Aorta (tissue), 5 donors: ENCODE measurements at regions not wholly inside any gene's neighbourhood (a gene's known extent, or its start where the extent isn't known, plus 50 kb on each side); places are given as distances from the start of the nearest gene placed in this dataset.
"Not testable (repeated sequence)": the region's sequence is repeated elsewhere in the genome, so short reads cannot be mapped to it uniquely, and the experiment has no call there.

ENCODE experiments used
- ATAC-seq: fragments of 200-7000 bp; cut with Tn5 transposase; one replicate; pipeline ENCODE4 v1.9.1; 2022; ENCODE audit warnings: moderate library complexity; ENCODE audit not compliant: low FRiP score
- DNase-seq, 2 donors: peaks; one replicate each; pipeline ENCODE4 v3.0.0-alpha.2; 2020
- H3K27ac ChIP-seq, 2 donors: one replicate each; pipeline ENCODE4 v1.5.1; 2013; ENCODE audit warnings: low read length in 2 of 2, mild to moderate bottlenecking in 2 of 2, moderate library complexity in 2 of 2, control low read depth in 1 of 2, inconsistent platforms in 1 of 2, low read depth in 1 of 2
- H3K27me3 ChIP-seq, 2 donors: one replicate each; pipeline ENCODE4 v1.6.1; 2013; ENCODE audit warnings: control low read depth in 1 of 2, low read length in 1 of 2, mild to moderate bottlenecking in 1 of 2, moderate library complexity in 1 of 2; ENCODE audit not compliant: insufficient read depth in 2 of 2, control insufficient read depth in 1 of 2
- H3K36me3 ChIP-seq, 2 donors: one replicate each; pipeline ENCODE4 v1.6.1; 2013; ENCODE audit warnings: control low read depth in 1 of 2, low read length in 1 of 2, mild to moderate bottlenecking in 1 of 2; ENCODE audit not compliant: insufficient read depth in 2 of 2, control insufficient read depth in 1 of 2
- H3K4me1 ChIP-seq, 2 donors: one replicate each; pipeline ENCODE4 v1.6.1; 2013; ENCODE audit warnings: low read length in 2 of 2, control low read depth in 1 of 2, mild to moderate bottlenecking in 1 of 2, moderate library complexity in 1 of 2; ENCODE audit not compliant: insufficient read depth in 2 of 2, control insufficient read depth in 1 of 2
- H3K4me3 ChIP-seq, 2 donors: one replicate each; pipeline ENCODE4 v1.5.1; 2013; ENCODE audit warnings: low read length in 2 of 2, control low read depth in 1 of 2, mild to moderate bottlenecking in 1 of 2
- H3K9me3 ChIP-seq: one replicate; pipeline ENCODE4 v1.6.1; 2013; ENCODE audit warnings: mild to moderate bottlenecking, low read length; ENCODE audit not compliant: control insufficient read depth
- WGBS, 2 donors: extraction: QIAGEN DNeasy Blood & Tissue Kit; methylation state at CpG; one replicate each; pipeline ENCODE4 v1.1.7; 2013; 5-methylcytosine and 5-hydroxymethylcytosine counted together
- intact Hi-C, 2 donors: fragments of 100-400 bp; cut with DNase I; formaldehyde crosslinking; loops; one replicate each; pipeline versions ENCODE4 v1.14.2 to v1.15.0; 2022
- donor health status: healthy with polysubstance abuse.
- donor health status: Bipolar disorder and iron deficiency.
- donor health status: DM: no; HTN: no; CAD: no.
- donor health status: DM: no; HTN: no; CAD: no.
- donor health status: DM: yes; HTN: yes; CAD: no.

DNA sequence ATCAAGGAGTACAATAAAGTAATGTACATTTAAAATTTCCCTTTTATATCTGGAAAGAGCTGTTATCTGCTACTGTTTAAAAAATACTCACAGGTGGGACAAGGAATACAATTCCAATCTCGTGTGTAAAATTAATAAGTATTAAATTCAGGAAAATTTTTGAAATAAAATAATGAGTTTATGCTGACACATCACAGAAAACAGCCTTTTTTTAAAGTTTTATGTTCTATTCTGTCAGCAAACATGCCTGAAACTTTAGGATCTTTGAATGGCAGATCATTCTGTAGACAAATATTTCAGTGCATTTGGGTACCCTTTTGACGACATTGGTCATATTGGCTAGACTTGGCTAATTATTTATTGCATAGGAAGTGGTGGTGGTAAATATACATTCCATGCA, 254.4 kb upstream of the ETAA1 start:
- ATAC-seq (no peak), DNase-seq (no peak)
- Histone ChIP-seq H3K9me3 (no peaks in the 10 kb centered on the region), H3K4me3 (no peak overlapping the region), H3K27me3 (no peaks in the 10 kb centered on the region), H3K4me1 (no peaks in the 10 kb centered on the region), H3K27ac (no peak overlapping the region), H3K36me3 (no peaks in the 10 kb centered on the region)
- 87 to 91% methylated on average over 2 of the region's 2 CpGs for WGBS, 2 donors
- intact Hi-C loops = no loop called here

DNA sequence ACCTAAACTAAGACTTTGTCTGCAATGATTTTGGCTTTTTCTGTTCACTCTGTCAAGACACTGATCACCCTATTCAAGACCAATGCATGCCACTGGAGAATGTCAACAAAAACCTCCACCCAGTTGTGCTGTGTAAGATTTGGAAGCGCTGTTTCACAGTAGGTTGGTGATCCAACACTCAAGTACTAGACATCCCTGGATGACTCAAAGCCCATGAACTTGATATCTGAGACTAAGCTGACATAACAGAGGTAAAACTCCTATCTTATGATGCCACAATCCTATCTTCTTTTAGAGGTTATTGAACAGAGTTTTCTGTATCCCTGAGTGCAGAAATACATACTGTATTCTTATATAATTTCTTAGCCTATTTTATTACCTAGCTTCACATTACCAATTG, 251.3 kb upstream of the ETAA1 start:
- DNase-seq (no peak), ATAC-seq (no peak)
- intact Hi-C loops = no loop called here
- Histone ChIP-seq H3K9me3 (peaks cover 2% of the 10 kb centered on the region), H3K27me3 (no peaks in the 10 kb centered on the region), H3K4me3 (no peak overlapping the region), H3K4me1 (no peaks in the 10 kb centered on the region), H3K27ac (no peak overlapping the region), H3K36me3 (no peaks in the 10 kb centered on the region)
- WGBS, 2 donors = 97 to 99% methylated on average over 1 of the region's 1 CpG

DNA sequence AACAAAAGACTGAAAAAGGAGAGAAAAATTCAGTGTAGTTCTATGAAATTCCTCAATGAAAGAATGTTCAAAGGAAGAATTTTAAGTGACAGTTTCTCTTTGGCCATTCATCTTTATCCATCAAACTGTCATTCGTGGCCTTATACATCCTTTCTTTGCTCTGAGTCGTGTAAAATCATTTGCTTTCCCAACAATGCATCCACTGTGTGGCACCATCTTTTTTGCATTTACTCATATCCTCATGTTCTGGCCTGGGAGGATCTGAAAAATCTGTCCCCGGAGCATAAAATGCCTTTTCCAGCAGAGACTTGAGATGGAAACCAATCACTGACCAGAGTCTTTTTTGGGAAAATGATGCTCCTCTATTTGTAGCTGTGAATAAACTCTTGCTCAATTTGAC, 240.3 kb upstream of the ETAA1 start:
- 76 to 84% methylated on average over 3 of the region's 3 CpGs for WGBS, 2 donors

DNA sequence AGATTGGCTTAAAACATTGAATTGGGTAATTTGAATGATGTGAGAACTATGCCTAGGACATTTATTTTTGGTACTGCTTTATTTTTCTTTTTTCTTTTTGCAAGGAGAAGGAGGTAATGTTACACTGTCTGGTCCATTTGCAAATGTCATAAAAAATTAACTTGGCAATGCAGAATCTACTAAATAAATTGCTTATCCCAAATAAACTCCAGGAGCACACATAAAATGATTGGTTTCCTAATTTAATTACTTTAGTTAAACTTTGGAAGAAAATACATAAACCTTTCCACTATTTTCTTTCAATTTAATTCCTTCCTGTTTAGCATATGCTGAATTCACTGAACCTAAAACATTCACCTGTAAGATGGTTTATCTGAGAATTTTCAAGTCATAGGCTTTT, 238.4 kb upstream of the ETAA1 start:
- Histone ChIP-seq H3K27me3 (no peaks in the 10 kb centered on the region), H3K9me3 (no peaks in the 10 kb centered on the region), H3K36me3 (no peaks in the 10 kb centered on the region), H3K4me3 (no peak overlapping the region), H3K27ac (no peak overlapping the region), H3K4me1 (no peaks in the 10 kb centered on the region)
- DNase-seq (no peak), ATAC-seq (no peak)
- intact Hi-C loops = no loop called here

More for the DNA sequence above, 240.3 kb upstream of the ETAA1 start:
- no peaks in the 10 kb centered on the region for H3K9me3 ChIP-seq
- H3K4me3 ChIP-seq = no peak overlapping the region
- H3K4me1 ChIP-seq = no peaks in the 10 kb centered on the region
- DNase-seq = no peak
- ATAC-seq = no peak
- no peaks in the 10 kb centered on the region for H3K36me3 ChIP-seq
- H3K27ac ChIP-seq = no peak overlapping the region
- intact Hi-C loops = no loop called here
- no peaks in the 10 kb centered on the region for H3K27me3 ChIP-seq

DNA sequence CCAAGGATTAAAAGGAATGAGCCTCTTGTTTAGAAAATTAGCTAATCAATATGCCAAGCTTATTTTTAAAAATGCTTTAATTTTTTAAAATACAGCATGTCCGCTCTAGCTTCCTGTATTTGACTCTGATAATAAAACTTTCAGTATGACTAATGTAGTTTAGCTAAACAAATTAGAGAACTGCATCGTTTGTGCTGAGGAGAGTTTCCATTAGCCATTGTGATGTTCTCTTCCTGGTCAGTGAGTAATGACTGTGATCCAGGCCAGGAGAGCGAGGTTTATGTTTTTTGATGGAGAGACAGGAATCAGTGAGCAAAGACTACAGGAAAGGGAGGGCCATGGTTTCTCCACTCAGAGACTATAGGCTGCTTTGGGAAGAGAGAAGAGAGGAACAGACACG, 237.2 kb upstream of the ETAA1 start:
- Histone ChIP-seq H3K27ac (no peak overlapping the region), H3K4me1 (no peaks in the 10 kb centered on the region), H3K4me3 (no peak overlapping the region), H3K9me3 (no peaks in the 10 kb centered on the region), H3K36me3 (no peaks in the 10 kb centered on the region), H3K27me3 (no peaks in the 10 kb centered on the region)
- intact Hi-C loops = no loop called here
- DNase-seq (no peak), ATAC-seq (no peak)
- WGBS, 2 donors = 86 to 87% methylated on average over 4 of the region's 4 CpGs

DNA sequence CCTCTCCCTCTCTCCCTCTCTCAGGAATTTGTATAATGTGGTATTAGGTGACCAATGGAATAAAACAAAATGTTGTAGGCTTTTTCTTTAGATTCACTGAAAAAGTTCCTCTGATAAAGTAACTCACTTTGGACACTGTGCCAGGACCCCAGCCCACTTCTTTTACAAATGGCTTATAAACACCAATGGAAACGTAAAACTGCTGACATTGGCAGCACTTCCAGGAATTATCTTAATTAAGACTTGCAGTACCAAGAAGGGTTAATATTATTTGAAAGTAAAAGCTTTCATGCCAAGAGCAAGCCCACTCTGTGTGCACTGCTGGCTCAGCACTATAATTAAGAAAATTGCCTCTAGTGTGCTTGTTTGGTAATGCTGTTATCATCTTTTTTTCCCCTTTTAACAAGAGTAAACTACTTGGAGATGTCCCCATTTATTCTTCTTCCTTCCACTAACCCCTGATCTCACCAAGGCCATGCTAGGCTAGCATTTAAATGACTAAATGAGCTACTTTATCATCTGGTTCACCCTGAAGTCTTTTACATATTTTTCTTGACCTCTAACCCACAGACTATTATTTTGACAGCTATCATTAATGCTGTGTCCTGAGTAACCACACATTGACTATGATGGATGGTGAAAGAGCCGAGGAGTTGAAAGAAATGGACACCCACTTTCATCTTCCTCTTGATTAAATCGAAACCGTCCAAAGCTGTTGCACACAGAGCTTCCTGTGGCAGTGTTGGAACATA, 232.2 kb upstream of the ETAA1 start:
- Histone ChIP-seq H3K27ac (no peak overlapping the region), H3K36me3 (no peaks in the 10 kb centered on the region), H3K27me3 (no peaks in the 10 kb centered on the region), H3K4me1 (no peaks in the 10 kb centered on the region), H3K4me3 (no peak overlapping the region), H3K9me3 (no peaks in the 10 kb centered on the region)
- intact Hi-C loops = no loop called here
- no peak for ATAC-seq
- WGBS, 2 donors = 84 to 88% methylated on average over 4 of the region's 4 CpGs
- no peak for DNase-seq

DNA sequence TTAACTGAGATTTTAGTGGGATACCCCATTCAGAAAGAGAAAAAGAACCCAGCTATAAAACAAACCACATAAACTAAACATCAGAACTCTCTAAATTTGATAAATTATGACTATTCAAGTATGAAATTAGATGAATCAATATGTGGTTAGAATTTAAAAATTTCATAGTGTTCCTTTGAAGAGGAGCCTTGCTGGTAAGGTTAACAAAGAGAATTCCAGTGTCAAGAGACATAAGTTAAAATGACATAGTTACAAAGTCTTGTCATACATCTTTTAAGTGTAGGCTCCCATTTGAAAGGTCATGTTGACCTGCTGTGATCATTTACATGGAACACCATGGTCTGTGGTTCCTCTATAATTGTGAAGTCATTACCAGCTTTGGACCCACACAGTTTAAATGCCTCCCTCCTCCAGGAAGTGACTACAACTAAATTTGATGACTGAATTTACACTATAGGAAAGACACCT, 231.6 kb upstream of the ETAA1 start:
- no peaks in the 10 kb centered on the region for H3K9me3 ChIP-seq
- no peak overlapping the region for H3K27ac ChIP-seq
- no peak overlapping the region for H3K4me3 ChIP-seq
- ATAC-seq = no peak
- intact Hi-C loops = no loop called here
- H3K36me3 ChIP-seq = no peaks in the 10 kb centered on the region
- no peaks in the 10 kb centered on the region for H3K4me1 ChIP-seq
- H3K27me3 ChIP-seq = no peaks in the 10 kb centered on the region
- no peak for DNase-seq

DNA sequence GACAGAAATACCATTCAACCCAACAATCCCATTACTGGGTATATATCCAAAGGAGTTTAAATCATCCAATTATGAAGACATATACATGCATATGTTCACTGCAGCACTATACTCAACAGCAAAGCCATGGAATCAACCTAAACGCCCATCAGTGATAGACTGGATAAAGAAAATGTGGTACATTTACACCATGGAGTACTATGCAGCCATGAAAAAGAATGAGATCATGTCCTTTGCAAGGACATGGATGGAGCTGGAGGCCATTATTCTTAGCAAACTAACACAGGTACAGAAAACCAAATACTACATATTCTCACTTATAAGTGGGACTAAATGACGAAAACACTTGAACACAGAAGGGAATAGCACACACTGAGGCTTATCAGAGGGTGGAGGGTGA, 230.6 kb upstream of the ETAA1 start:
- DNase-seq, H3K4me1 ChIP-seq, ATAC-seq, H3K27me3 ChIP-seq, intact Hi-C loops, H3K4me3 ChIP-seq, H3K27ac ChIP-seq, H3K36me3 ChIP-seq, H3K9me3 ChIP-seq: not testable (repeated sequence)
- 94 to 96% methylated on average over 2 of the region's 2 CpGs for WGBS, 2 donors

DNA sequence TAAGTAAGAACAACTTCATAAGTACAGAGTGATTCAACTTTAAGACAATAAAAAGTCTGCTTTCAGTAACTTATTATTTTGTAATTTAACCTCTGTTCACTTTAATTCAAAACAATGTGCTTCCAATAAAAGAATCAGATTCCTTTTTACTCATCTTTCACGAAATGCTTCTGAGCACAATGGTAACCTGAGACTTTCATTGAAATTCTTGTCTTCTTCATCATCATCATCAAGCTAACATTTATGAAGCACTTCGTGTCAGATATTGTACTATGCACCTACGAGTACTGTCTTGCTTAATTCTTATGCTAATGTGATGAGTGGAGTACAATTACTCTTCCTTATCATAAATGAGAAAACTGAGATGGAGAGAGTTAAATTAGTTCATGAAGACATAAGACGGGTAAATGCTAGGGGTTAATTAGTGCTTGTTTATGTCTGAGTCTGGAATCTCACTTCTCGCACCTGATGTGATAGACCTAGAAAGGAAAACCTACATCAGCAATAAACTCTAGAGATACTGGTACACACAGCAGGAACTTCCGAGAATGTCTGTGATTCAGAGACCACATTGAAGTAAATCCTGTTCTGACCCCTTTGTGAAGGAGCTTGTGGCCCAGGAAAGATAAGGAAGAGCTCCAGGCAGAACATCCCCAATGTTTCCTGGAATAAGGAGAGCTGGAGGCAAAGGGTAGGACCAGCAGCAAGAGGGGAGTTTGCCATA, 227.6 kb upstream of the ETAA1 start:
- Histone ChIP-seq H3K4me1 (no peaks in the 10 kb centered on the region), H3K27ac (no peak overlapping the region), H3K4me3 (no peak overlapping the region), H3K27me3 (no peaks in the 10 kb centered on the region), H3K9me3 (no peaks in the 10 kb centered on the region), H3K36me3 (no peaks in the 10 kb centered on the region)
- intact Hi-C loops = no loop called here
- 96% methylated on average over 6 of the region's 6 CpGs for WGBS, 2 donors
- ATAC-seq = no peak
- no peak for DNase-seq
